Gastroesophageal sphincter (tissue), 3 donors: ENCODE measurements at regions not wholly inside any gene's neighbourhood (a gene's known extent, or its start where the extent isn't known, plus 50 kb on each side); places are given as distances from the start of the nearest gene placed in this dataset.

Source experiments
- POLR2A ChIP-seq, 2 donors: fragments of 450-650 bp; IDR thresholded peaks; one replicate each; pipeline ENCODE4 v1.6.1; 2017; ENCODE audit warnings: antibody characterized with exemption in 2 of 2, mild to moderate bottlenecking in 2 of 2, moderate library complexity in 1 of 2
- POLR2AphosphoS5 ChIP-seq: sonication (generic); formaldehyde crosslinking; IDR thresholded peaks from one replicate; pipeline ENCODE4 v1.6.1; 2017; ENCODE audit warnings: antibody characterized with exemption
- TF ChIP-seq, protein P1 (sequence below), 4 experiments: fragments of 200-600 bp in 2 of 4; fragments of 450-650 bp in 2 of 4; sonication (generic) in 1 of 4; IDR thresholded peaks; one replicate each; pipeline ENCODE4 v1.5.1; 2017 to 2019; ENCODE audit warnings: antibody characterized with exemption in 4 of 4, mild to moderate bottlenecking in 2 of 4, moderate library complexity in 2 of 4

DNA sequence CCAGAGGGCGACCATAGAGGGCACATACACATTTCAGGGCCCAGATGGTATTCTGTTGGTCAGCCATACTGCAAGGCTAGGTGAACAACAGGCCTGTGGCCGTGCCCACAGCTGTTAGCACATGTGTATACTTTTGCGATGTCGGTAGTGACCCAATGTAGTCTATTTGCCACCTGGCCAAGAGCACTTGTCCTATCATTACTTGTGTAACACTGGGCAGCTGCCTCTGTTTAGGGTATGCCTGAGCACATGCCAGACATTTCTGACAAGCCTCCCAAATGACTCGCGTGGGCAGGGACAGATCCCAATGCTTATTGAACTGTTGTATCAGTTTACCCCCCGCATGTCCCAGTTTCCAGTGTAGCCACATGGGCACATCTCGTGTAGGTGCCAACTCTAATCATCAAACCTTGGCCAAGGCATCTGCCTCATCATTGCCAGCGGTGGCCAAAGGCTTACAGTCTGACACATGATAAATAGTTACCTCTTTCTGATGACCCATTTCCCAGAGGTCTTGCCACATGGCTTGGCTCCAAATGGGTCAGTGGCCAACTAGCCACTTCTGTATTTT, 74.4 kb upstream of the FBXL4 start:
- TF ChIP-seq POLR2A (IDR thresholded peaks at IDR 0.05) (no peak), POLR2AphosphoS5 (no peak)
- TF ChIP-seq, protein P1, sequence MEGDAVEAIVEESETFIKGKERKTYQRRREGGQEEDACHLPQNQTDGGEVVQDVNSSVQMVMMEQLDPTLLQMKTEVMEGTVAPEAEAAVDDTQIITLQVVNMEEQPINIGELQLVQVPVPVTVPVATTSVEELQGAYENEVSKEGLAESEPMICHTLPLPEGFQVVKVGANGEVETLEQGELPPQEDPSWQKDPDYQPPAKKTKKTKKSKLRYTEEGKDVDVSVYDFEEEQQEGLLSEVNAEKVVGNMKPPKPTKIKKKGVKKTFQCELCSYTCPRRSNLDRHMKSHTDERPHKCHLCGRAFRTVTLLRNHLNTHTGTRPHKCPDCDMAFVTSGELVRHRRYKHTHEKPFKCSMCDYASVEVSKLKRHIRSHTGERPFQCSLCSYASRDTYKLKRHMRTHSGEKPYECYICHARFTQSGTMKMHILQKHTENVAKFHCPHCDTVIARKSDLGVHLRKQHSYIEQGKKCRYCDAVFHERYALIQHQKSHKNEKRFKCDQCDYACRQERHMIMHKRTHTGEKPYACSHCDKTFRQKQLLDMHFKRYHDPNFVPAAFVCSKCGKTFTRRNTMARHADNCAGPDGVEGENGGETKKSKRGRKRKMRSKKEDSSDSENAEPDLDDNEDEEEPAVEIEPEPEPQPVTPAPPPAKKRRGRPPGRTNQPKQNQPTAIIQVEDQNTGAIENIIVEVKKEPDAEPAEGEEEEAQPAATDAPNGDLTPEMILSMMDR (IDR thresholded peaks at IDR 0.05), result no peak
